ENCODE measurements at regions not wholly inside any gene's neighbourhood (a gene's known extent, or its start where the extent isn't known, plus 50 kb on each side); places are given as distances from the start of the nearest gene placed in this dataset.

DNA sequence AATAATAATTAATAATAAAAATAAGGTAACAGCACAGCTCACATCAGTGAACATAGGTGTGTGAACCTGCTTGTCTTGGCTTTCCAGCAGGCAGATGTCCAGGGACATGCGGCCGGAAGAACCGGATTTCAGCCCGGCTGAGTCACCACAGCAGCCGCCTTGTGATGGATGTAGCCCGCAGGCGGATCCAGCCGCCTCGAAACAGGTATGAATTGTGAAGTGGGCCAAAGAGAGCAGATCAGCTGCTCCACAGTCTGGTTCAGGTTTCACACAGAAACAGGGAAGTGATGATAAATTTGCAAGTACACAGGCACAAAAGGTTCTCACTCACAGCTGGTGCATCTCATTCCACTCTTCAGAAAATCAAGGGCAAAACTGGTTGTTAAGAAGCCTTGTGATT lies 55.1 kb downstream of the ID4 start:
- POLR2A ChIA-PET, result no interaction called here
- Mint-ChIP-seq H3K4me1 (ENCODE audit: low read depth, unreplicated experiment) (no peaks in the 10 kb centered on the region), H3K4me3 (ENCODE audit: unreplicated experiment) (no peak overlapping the region), H3K27ac (ENCODE audit: unreplicated experiment) (no peak overlapping the region), H3K9me3 (ENCODE audit: unreplicated experiment) (no peaks in the 10 kb centered on the region), H3K27me3 (ENCODE audit: insufficient read depth, unreplicated experiment) (peaks cover 5% of the 10 kb centered on the region), H3K36me3 (ENCODE audit: insufficient read depth, unreplicated experiment) (no peaks in the 10 kb centered on the region)
- no peak for TF ChIP-seq CTCF (IDR thresholded peaks at IDR 0.05; ENCODE audit: insufficient read depth in 1 of 2, low read depth in 1 of 2, low read length in 1 of 2, severe bottlenecking in 1 of 2, unreplicated experiment in 1 of 2)
- H3K4me3 ChIP-seq (ENCODE audit: low read depth, low read length), result no peak overlapping the region
- H3K9me3 ChIP-seq, result no peaks in the 10 kb centered on the region
- DNase-seq, result peak; percentile 4 to 52
- BruUV-seq (replicated peaks), result no TSS peak
- no peaks in the 10 kb centered on the region for H3K27me3 ChIP-seq (replicated peaks; ENCODE audit: control insufficient read depth, insufficient read depth, low read length)
- CTCF ChIA-PET, result no interaction called here
- no peaks in the 10 kb centered on the region for H3K36me3 ChIP-seq (ENCODE audit: control insufficient read depth, insufficient read depth, low read length)
- intact Hi-C loops (cut with micrococcal nuclease; ENCODE audit: unreplicated experiment), result no loop called here
- no peaks in the 10 kb centered on the region for H3K4me1 ChIP-seq

DNA sequence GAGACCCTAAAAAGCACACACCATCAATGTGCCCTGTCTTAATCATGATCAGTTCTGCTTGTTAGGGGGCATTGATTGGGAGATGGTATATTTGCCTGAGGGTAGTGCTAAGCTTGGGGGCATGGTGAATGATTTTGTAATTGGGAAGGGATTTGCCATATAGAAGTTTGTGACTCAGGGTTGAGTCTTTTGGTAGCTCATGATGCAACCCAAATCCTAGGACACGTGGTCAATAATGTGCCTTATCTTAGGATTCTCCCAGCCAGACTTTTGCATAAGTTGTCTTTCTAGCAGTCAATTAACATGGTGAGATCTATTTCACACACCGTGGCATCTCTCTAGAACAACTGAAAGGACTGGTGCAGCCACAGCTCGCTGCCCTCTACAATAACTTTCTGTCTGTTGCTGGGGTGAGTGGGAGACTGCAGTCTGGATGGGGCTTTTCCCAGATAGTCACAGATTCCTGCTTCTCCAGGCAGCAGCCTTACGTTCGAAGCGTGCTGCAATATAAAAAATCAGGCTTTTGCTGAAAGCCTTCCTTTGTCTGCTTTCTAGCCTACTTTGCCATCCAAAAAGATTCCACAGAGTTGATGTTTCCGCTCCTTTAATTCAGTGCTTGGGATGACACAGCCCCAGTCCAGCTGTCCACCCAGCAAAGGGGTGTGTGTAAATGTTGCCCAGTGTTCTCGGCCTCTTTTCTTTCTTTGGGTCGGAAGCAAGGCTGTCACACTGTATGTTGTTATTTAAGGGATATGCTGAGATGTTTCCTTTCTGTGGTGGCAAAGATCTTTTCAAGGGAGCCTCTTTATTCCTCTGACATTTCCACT lies 58.9 kb downstream of the ID4 start:
- no peak overlapping the region for H3K4me3 ChIP-seq (ENCODE audit: low read depth, low read length)
- H3K27me3 ChIP-seq (replicated peaks; ENCODE audit: control insufficient read depth, insufficient read depth, low read length), result no peaks in the 10 kb centered on the region
- H3K36me3 Mint-ChIP-seq (ENCODE audit: insufficient read depth, unreplicated experiment), result no peaks in the 10 kb centered on the region
- no peaks in the 10 kb centered on the region for H3K4me1 Mint-ChIP-seq (ENCODE audit: low read depth, unreplicated experiment)
- intact Hi-C loops (cut with micrococcal nuclease; ENCODE audit: unreplicated experiment), result no loop called here
- H3K4me3 Mint-ChIP-seq (ENCODE audit: unreplicated experiment), result no peak overlapping the region
- H3K9me3 Mint-ChIP-seq (ENCODE audit: unreplicated experiment), result no peaks in the 10 kb centered on the region
- TF ChIP-seq CTCF (IDR thresholded peaks at IDR 0.05; ENCODE audit: insufficient read depth in 1 of 2, low read depth in 1 of 2, low read length in 1 of 2, severe bottlenecking in 1 of 2, unreplicated experiment in 1 of 2), result no peak
- no peaks in the 10 kb centered on the region for H3K27me3 Mint-ChIP-seq (ENCODE audit: insufficient read depth, unreplicated experiment)
- no peak overlapping the region for H3K27ac Mint-ChIP-seq (ENCODE audit: unreplicated experiment)
- no peak for DNase-seq
- BruUV-seq (replicated peaks), result no TSS peak
- ChIA-PET POLR2A (no interaction called here), CTCF (no interaction called here)
- H3K36me3 ChIP-seq (ENCODE audit: control insufficient read depth, insufficient read depth, low read length), result no peaks in the 10 kb centered on the region
- H3K9me3 ChIP-seq, result no peaks in the 10 kb centered on the region
- H3K4me1 ChIP-seq, result no peaks in the 10 kb centered on the region

DNA sequence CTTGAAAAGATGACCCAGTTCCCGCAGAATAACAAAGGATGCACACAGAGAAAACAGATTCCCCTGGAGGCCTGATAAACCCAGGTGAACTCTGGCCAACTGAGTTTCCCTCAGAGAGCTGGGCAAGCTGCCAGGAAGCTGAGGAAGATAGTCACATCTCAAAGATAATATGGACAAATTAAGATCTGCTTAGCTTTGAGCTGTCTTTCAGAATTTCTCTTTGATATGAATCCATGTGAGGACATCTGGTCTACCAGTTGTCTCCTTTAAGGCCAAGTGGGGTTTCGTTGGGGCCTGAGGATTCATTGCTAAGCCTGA lies 59.5 kb downstream of the ID4 start:
- Mint-ChIP-seq H3K27ac (ENCODE audit: unreplicated experiment) (no peak overlapping the region), H3K27me3 (ENCODE audit: insufficient read depth, unreplicated experiment) (no peaks in the 10 kb centered on the region), H3K4me3 (ENCODE audit: unreplicated experiment) (no peak overlapping the region), H3K9me3 (ENCODE audit: unreplicated experiment) (no peaks in the 10 kb centered on the region), H3K36me3 (ENCODE audit: insufficient read depth, unreplicated experiment) (no peaks in the 10 kb centered on the region), H3K4me1 (ENCODE audit: low read depth, unreplicated experiment) (no peaks in the 10 kb centered on the region)
- BruUV-seq (replicated peaks), result no TSS peak
- no peaks in the 10 kb centered on the region for H3K9me3 ChIP-seq
- no peak for DNase-seq
- H3K4me3 ChIP-seq (ENCODE audit: low read depth, low read length), result no peak overlapping the region
- H3K4me1 ChIP-seq, result no peaks in the 10 kb centered on the region
- no peak for TF ChIP-seq CTCF (IDR thresholded peaks at IDR 0.05; ENCODE audit: insufficient read depth in 1 of 2, low read depth in 1 of 2, low read length in 1 of 2, severe bottlenecking in 1 of 2, unreplicated experiment in 1 of 2)
- no peaks in the 10 kb centered on the region for H3K27me3 ChIP-seq (replicated peaks; ENCODE audit: control insufficient read depth, insufficient read depth, low read length)
- ChIA-PET CTCF (no interaction called here), POLR2A (no interaction called here)
- intact Hi-C loops (cut with micrococcal nuclease; ENCODE audit: unreplicated experiment), result no loop called here
- no peaks in the 10 kb centered on the region for H3K36me3 ChIP-seq (ENCODE audit: control insufficient read depth, insufficient read depth, low read length)
